Muscle of leg (tissue), 3 donors: ENCODE measurements at regions not wholly inside any gene's neighbourhood (a gene's known extent, or its start where the extent isn't known, plus 50 kb on each side); places are given as distances from the start of the nearest gene placed in this dataset.

Source experiments
- DNase-seq: peaks from one replicate; pipeline ENCODE4 v3.0.0; 2013
- H3K27ac ChIP-seq: one replicate; pipeline ENCODE4 v1.5.1; 2013; ENCODE audit warnings: mild to moderate bottlenecking, low read length, control low read depth
- H3K27me3 ChIP-seq: one replicate; pipeline ENCODE4 v1.6.1; 2013; ENCODE audit warnings: low read length; ENCODE audit not compliant: control insufficient read depth, insufficient read depth
- H3K36me3 ChIP-seq: one replicate; pipeline ENCODE4 v1.6.1; 2013; ENCODE audit warnings: low read length; ENCODE audit not compliant: control insufficient read depth, insufficient read depth
- H3K4me1 ChIP-seq: one replicate; pipeline ENCODE4 v1.6.1; 2013; ENCODE audit warnings: low read length; ENCODE audit not compliant: control insufficient read depth, insufficient read depth
- H3K4me3 ChIP-seq: one replicate; pipeline ENCODE4 v1.5.1; 2013; ENCODE audit warnings: low read length, control low read depth
- H3K9me3 ChIP-seq: replicated peaks from 2 replicates; pipeline ENCODE4 v1.6.1; 2013; ENCODE audit warnings: low read depth, low read length; ENCODE audit not compliant: control insufficient read depth
- WGBS: methylation state at CpG from one replicate; pipeline ENCODE4 v1.1.5; 2013; ENCODE audit warnings: missing lambda C conversion rate; ENCODE audit not compliant: insufficient coverage; 5-methylcytosine and 5-hydroxymethylcytosine counted together

DNA sequence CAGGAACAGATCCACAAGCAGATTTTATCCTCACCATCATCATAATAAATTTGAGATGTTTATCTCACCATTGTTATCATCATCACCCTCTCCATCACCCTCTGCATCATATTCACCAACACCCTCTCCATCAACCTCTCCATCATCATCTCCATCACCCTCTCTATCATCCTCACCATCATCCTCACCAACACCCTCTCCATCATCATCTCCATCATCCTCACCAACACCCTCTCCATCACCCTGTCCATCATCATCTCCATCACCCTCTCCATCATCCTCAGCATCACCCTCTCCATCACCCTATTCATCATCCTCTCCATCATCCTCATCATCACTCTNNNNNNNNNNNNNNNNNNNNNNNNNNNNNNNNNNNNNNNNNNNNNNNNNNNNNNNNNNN is 567.0 kb upstream of the SGCD start:
- Histone ChIP-seq H3K9me3 (no peaks in the 10 kb centered on the region), H3K27me3 (no peaks in the 10 kb centered on the region), H3K4me3 (no peak overlapping the region), H3K4me1 (no peaks in the 10 kb centered on the region), H3K27ac (no peak overlapping the region), H3K36me3 (no peaks in the 10 kb centered on the region)
- DNase-seq = no peak

DNA sequence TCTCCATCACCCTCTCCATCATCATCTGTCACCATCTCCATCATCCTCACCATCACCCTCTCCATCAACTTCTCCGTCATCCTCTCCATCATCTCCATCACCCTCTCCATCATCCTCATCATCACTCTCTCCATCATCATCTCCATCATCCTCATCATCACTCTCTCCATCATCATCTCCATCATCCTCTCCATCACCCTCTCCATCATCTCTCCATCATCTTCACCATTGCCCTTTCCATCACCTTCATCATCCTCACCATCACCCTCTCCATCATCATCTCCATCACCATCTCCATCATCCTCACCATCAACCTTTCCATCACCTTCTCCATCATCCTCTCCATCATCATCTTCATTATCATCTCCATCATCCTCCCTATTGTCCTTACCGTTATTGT is 565.5 kb upstream of the SGCD start:
- no peak for DNase-seq
- Histone ChIP-seq H3K27ac (no peak overlapping the region), H3K9me3 (no peaks in the 10 kb centered on the region), H3K4me3 (no peak overlapping the region), H3K27me3 (no peaks in the 10 kb centered on the region), H3K4me1 (no peaks in the 10 kb centered on the region), H3K36me3 (no peaks in the 10 kb centered on the region)
- 86% methylated on average over 1 of the region's 2 CpGs for WGBS

DNA sequence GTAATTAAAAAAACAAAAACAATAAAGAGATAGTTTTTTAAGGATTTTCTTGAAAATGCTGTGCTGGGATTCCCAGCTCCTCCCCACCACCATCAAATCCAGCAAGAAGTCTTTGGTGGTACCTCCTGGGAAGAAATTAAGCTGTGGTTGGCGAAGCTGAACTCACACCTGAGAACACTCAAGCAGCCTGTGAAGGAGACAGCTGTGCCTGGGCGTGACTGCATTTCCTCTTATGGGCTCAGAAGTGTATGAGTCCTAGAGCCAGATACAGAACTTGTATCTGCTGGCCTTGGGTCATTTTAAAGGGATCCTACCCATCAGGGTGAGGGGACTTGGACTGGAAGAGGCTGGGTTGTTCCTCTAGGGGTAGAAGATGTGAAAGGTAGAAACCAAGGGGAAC is 561.2 kb upstream of the SGCD start:
- no peaks in the 10 kb centered on the region for H3K4me1 ChIP-seq
- no peak for DNase-seq
- H3K9me3 ChIP-seq = no peaks in the 10 kb centered on the region
- no peaks in the 10 kb centered on the region for H3K36me3 ChIP-seq
- H3K4me3 ChIP-seq = no peak overlapping the region
- no peak overlapping the region for H3K27ac ChIP-seq
- 54% methylated on average over 2 of the region's 2 CpGs for whole genome bisulfite sequencing
- H3K27me3 ChIP-seq = no peaks in the 10 kb centered on the region

DNA sequence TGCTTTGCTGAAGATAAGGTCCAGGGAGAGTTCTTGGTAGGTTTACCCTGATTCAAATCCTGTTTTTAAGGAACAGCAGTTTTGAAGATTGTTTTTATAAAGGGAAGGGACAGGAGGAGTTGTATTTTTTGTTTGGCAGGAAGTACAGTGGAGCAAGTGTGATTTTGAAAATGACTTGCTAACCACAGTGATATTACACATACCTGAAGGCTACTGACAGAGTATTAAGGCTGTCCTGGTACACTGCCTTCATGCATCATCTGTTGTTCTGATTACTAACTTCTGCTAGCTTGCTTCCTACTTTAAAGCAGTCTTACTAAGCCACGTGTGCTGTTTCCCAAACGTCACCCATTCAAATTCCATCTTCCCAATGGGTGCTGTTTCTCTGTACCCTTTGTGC is 559.5 kb upstream of the SGCD start:
- Histone ChIP-seq H3K36me3 (no peaks in the 10 kb centered on the region), H3K27ac (no peak overlapping the region), H3K9me3 (no peaks in the 10 kb centered on the region), H3K4me1 (no peaks in the 10 kb centered on the region), H3K27me3 (no peaks in the 10 kb centered on the region), H3K4me3 (no peak overlapping the region)
- no peak for DNase-seq
- WGBS = no CpG with 5 or more reads among the region's 2 CpGs

DNA sequence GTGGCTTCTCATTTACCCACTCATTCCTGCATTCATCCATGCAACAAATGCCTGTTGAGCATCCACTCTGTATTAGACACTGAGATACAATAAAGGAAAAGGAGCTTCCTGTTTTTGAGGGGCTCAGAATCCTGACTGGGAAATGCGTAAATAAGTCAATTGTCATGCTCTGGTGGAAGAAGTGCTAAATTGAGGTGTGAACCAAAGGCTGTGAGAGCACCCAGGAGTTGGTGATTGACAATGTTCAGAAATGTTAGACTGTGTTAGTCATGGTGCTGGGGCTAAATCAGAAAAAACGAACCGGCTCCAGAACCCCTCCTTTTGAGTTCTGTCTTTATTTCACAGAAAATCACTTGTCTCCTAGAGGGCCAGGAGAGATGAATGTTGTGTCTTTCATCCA is 558.6 kb upstream of the SGCD start:
- Histone ChIP-seq H3K27ac (no peak overlapping the region), H3K9me3 (no peaks in the 10 kb centered on the region), H3K36me3 (no peaks in the 10 kb centered on the region), H3K4me3 (no peak overlapping the region), H3K27me3 (no peaks in the 10 kb centered on the region), H3K4me1 (no peaks in the 10 kb centered on the region)
- 60% methylated on average over 1 of the region's 3 CpGs for WGBS
- no peak for DNase-seq

DNA sequence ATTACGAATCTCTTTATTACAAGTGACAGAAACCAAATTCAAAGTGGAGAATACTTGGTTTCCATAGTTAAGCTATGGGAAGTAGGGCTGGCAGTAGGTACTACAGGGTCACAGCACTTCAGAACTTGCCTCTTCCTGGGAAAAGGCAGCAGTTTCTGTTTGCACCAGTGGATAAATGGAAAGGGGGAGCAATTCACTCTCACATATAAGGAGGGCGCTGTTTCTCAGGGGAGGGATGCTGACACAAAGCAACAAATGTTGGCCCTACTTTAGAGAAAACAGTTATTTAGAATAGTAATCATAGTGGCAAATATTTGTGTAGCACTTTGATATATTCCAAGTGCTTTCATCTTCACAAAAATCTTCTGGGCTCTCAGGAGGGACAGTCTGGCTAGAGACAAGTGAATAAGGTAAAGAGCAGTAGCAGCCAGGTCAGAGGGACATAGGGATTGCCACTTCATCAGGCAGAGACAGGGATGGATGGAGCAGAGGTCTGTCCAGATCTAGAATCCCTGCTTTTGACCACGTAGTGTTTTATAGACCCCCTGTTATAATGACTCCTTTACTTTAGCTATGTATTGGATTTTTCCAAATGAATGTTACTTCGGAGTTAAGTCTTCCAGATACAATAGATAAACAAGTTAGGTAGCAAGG is 554.8 kb upstream of the SGCD start:
- Histone ChIP-seq H3K27me3 (no peaks in the 10 kb centered on the region), H3K27ac (no peak overlapping the region), H3K9me3 (no peaks in the 10 kb centered on the region), H3K4me1 (no peaks in the 10 kb centered on the region), H3K36me3 (no peaks in the 10 kb centered on the region), H3K4me3 (no peak overlapping the region)
- DNase-seq = no peak
- WGBS = no CpG with 5 or more reads among the region's 4 CpGs

DNA sequence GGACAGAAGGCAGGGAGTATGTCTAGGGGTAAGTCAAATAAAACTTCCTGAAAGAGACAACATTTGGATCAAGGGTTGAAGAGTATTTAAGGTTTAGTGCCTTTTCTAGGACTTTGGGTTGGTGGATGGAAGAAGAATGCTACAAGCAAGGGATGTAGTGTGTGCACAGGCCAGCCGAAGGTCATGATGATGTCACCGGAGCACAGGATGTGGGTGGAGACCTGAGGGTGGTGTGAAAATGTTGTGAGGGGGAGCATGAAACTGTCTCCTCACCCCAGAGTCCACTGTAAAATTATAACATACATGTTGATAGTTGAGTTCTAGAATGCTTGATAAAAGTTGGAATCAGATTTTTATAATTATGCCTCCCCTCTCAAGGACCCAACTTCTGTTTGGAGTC is 553.3 kb upstream of the SGCD start:
- Histone ChIP-seq H3K27ac (no peak overlapping the region), H3K4me3 (no peak overlapping the region), H3K4me1 (no peaks in the 10 kb centered on the region), H3K36me3 (no peaks in the 10 kb centered on the region), H3K27me3 (no peaks in the 10 kb centered on the region), H3K9me3 (no peaks in the 10 kb centered on the region)
- WGBS = no CpG with 5 or more reads among the region's 2 CpGs
- DNase-seq = no peak

DNA sequence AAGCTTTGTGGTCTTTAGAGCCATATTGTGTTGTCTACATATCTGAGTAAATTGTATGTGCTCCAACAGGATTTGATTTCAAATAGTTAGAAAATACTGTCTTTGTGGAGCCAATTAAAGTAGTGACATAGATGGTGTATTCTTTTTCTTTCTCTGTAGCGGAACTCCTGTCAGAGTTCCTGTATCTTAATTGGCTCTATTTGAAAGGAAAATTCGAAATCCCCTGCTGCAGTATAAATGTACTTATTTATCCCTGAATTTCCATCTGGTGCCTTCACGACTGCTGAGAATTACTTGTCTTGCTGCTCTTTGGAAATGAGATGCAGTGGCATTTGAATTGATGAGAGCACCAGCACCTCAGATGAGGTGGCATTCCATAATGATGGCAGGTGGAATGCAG is 546.7 kb upstream of the SGCD start:
- WGBS = no CpG with 5 or more reads among the region's 3 CpGs
- no peaks in the 10 kb centered on the region for H3K9me3 ChIP-seq
- H3K4me3 ChIP-seq = no peak overlapping the region
- no peaks in the 10 kb centered on the region for H3K27me3 ChIP-seq
- DNase-seq = no peak
- H3K27ac ChIP-seq = no peak overlapping the region
- no peaks in the 10 kb centered on the region for H3K36me3 ChIP-seq
- H3K4me1 ChIP-seq = no peaks in the 10 kb centered on the region

DNA sequence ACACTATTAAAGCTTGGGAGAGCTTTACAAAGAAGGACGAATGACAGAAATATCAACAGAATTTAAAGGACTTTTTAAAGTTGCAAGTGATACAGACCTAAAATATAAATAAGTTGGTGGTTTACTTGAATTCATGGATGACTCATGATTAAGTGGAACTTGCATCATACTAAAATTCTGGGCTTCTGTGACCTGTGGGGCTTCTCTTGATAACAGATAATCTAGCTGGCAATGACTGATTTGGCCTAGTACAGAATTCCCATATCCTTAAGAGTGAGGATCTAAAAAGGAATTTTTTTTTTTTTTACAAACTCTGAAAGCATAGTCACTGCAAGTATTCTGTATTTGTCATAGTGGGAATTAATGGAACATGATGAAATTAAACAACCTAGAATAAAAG is 543.7 kb upstream of the SGCD start:
- H3K4me3 ChIP-seq = no peak overlapping the region
- no peaks in the 10 kb centered on the region for H3K27me3 ChIP-seq
- no peak for DNase-seq
- no peaks in the 10 kb centered on the region for H3K9me3 ChIP-seq
- no peaks in the 10 kb centered on the region for H3K4me1 ChIP-seq
- no CpG with 5 or more reads among the region's 1 CpG for WGBS
- H3K36me3 ChIP-seq = no peaks in the 10 kb centered on the region
- no peak overlapping the region for H3K27ac ChIP-seq

DNA sequence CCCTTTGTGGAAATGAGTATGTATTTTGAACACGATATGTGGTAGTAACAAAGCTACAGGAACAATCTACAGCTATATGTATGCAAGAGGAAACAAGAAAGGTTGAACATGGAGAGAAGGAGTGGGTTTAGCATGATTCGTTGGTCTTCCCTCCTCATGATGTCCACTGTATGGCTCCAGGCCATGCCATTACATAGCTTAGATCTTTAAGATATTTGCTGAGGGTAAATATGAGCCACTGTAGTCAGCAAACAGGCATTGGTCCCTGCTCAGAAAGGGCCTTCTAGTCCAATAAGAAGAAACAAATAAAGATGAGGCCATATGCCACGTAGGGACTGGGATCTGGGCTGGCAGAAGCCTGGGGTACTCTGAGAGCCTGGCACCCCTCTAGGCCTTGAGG is 543.2 kb upstream of the SGCD start:
- Histone ChIP-seq H3K36me3 (no peaks in the 10 kb centered on the region), H3K4me3 (no peak overlapping the region), H3K27ac (no peak overlapping the region), H3K27me3 (no peaks in the 10 kb centered on the region), H3K4me1 (no peaks in the 10 kb centered on the region), H3K9me3 (no peaks in the 10 kb centered on the region)
- DNase-seq = no peak
- WGBS = 100% methylated on average over 1 of the region's 3 CpGs

DNA sequence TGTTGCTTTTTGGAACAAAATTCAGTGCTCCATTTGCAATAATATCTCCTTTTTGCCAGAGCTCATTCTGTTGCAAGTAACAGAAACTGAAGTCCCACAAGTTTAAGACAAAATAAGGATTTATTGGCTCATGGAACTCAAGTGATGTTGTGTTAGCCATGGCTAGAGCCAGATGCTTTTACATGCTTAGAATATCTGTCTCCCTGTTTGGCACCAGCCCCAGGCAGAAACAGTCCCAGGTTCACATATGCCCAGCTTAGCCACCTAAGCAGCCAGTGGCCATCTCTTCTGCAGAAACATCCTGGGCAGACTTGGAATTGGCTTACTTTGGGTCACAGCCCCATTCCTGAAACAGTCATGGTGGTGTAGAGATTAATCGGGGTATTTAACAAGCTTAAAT is 540.9 kb upstream of the SGCD start:
- Histone ChIP-seq H3K4me1 (no peaks in the 10 kb centered on the region), H3K4me3 (no peak overlapping the region), H3K36me3 (no peaks in the 10 kb centered on the region), H3K27ac (no peak overlapping the region), H3K27me3 (no peaks in the 10 kb centered on the region), H3K9me3 (no peaks in the 10 kb centered on the region)
- 100% methylated on average over 1 of the region's 1 CpG for WGBS
- DNase-seq = peak; percentile 45
